GM04504 (cell line): ENCODE measurements at regions not wholly inside any gene's neighbourhood (a gene's known extent, or its start where the extent isn't known, plus 50 kb on each side); places are given as distances from the start of the nearest gene placed in this dataset.

Experiments used
- DNase-seq: peaks from one replicate; pipeline ENCODE4 v3.0.0-alpha.2; 2012; ENCODE audit warnings: low read depth

DNA sequence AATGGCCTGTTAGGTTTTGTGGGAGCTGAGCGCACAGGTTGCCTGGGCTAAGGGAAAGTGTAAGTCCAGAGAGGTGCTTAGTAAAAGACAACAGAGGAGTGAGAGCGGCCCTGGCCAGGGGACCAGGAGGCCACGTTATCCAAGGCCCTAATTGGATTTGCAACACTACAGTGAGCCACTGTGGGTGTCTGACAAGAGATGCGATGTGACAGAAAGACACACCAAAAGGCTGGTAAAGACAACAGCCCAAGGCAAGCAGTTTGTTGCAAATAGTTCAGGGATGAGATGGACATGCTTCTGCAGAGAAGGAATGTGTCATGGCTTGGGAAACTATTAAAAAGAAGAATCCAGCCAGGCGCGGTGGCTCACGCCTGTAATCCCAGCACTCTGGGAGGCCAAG lies 162.7 kb upstream of the KIT start:
- no peak for DNase-seq

DNA sequence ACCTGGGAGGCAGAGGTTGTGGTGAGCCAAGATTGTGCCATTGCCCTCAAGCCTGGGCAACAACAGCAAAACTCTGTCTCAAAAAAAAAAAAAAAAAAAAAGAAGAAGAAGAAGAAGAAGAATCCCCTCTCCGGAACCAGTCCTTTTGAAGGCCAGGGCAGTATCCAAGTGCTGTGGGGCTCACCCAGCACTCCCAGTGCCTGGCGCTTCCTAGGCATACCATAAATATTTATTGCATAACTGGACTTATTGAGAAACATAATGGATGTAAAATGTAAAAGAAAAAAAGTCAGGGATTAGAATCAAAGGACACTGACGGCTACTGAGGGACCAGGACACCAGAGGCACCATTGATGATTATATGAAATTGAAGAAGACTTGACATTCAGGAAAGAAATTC lies 162.1 kb upstream of the KIT start:
- DNase-seq = no peak

DNA sequence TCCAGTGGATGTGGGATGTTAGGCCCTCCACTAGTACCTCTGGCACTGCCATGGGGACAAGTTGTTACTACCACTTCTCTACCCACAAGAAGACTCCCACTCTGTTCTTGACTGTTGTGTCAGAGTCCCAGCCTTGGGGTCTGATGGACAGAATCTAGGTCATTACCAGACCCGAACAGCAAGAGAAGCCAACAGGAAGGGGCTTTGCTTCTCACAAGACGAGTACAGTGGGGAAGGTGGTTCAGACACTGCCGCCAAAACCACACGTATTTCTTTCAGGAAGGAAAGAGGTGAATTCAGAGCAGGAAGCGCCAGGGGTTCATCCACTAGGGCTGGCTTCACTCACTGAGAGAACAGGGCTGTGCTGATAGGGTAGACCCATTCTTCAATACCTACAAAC lies 161.3 kb upstream of the KIT start:
- DNase-seq = no peak

DNA sequence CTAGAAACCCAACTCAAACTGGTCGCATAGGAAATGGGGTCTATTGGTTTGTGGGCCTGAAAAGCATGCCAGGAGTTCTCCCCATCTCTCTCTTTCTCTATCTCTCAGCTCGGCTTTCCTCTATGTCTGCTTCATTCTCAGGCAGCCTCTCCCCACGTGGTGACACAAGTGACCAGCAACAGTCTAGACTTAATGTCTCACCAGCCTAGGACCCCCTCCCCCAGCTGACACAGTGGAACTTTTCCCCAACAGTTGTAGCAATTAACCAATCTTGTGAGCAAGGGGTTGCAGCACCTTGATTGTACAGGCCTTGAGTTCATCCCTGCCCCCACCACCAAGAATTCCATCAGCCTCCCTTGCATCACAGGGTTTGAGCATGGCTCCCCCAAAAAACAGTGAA lies 159.8 kb upstream of the KIT start:
- DNase-seq = no peak

DNA sequence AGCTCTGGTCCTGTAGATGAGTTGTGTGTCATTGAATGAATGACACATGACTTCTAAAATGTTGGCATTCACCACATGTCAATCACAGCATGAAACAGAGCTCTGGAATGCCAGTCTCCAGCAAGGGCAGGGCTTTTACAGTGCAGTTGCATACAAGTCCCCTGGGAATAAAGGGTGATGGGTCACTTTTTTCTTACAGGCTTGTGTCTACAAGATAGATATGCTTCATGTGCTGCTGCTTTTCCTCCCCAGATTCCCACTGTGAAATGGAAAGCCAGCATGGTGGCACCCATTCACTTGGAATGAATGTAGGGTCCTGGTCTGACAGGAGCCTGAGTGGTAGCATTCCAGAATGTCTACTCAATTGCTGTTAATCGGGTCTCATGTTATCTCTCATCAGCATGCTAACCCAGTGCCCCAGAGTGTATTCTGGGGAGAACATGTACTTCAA lies 159.1 kb upstream of the KIT start:
- DNase-seq = no peak

DNA sequence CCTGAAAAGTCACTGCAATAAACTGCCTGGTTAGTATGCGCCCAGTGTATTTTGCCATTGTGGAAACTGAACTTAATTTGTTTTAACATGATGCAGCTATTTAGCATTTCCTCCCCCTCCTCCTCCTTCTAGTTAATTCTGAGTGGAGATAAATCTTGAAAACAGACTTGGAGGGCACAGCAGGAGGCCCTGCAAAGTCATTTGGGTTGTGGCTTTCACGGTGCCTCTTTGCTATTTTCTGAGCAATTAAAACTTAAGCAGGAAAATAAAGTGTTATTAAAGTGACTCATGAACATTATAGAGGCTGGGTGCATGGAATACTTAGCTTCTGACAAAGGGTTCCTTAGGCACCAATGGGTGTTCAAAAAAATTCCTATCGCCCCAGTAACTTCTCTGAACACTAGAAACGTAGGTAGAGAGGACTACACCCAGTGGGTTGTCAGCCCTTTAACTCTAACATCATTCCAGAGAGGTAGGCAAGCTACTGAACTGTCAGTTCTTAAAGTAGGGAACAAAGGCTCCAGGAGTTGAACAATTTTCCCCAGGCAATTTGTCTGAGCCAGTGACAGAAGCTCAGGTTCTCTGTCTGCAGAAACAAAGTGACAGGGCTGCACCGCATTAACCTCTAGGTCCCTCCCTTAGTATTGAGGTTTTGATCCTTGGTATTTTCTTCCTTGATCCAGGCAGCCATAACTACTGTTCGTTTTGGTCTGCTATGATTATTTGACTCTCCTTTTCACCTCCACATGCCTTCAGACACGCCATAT lies 158.3 kb upstream of the KIT start:
- peak; percentile 78 for DNase-seq

DNA sequence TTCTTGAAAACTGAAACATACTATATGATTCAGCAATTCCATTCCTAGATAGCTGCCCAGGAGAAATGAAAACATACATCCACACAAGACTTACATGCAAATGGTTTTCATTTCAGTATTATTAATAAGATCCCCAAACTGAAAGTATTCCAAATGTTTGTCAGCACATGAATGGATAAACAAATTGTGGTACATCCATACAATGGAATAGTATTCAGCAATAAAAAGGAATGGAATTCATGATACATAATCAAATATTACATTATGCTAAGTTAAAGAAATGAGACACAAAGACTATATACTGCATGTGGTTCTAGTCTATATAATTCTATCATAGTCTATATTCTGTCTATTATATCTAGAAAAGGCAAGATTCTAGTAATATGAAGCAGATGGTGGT lies 152.4 kb upstream of the KIT start:
- no peak for DNase-seq

DNA sequence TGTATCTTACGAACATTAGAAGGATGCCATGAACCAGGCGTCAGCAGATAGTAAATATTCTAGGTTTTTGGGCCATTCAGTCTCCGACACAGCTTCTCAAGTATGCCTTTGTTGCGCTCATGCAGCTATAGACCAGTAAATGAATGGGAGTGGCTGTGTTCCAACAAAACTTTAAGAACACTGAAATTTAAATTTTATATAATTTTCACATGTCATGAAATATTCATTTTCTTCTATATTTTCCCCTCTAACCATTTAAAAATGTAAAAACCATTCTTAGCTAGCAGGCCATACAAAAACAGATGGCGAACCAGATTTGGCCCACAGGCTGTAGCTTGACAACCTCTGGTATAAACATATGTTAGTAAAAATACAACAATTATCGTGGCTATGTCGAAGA lies 151.8 kb upstream of the KIT start:
- DNase-seq = no peak

DNA sequence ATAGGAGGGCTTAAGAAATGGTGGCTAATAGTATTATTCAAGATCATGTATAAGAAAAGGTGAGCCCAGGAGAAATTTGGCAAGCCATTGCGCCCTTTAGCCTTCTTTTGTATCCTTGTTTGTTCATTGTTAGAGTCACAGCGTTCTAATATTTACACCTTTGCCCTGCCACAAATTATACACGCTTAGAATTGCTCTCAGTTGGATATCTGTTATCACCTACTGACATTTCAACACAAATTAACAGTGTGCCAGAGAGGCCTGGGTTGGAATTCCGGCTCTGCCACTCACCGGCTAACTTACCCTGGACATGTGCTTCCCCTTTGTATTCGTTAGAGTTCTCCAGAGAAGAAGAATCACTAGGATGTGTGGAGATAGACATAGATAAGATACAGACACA lies 148.7 kb upstream of the KIT start:
- DNase-seq = no peak

DNA sequence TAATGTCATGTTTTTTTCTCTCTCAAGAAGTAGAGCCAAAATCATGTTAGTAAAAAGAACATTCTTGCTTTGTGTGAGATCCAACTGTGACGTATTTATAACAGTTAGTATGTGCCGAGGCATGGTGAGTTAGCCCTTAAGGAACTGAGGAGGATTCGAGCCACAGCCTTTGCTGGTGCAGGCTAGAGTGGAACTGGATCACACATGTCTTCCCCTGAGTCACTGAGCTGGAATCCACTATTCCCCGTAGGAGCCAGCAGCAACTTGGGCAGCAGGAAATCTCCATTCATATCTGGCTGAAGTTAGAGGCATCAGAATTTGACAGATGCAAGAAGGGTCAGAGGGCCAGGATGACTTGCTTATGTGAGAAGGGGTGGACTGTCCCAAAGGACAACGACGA lies 144.6 kb upstream of the KIT start:
- peak; percentile 85 for DNase-seq

DNA sequence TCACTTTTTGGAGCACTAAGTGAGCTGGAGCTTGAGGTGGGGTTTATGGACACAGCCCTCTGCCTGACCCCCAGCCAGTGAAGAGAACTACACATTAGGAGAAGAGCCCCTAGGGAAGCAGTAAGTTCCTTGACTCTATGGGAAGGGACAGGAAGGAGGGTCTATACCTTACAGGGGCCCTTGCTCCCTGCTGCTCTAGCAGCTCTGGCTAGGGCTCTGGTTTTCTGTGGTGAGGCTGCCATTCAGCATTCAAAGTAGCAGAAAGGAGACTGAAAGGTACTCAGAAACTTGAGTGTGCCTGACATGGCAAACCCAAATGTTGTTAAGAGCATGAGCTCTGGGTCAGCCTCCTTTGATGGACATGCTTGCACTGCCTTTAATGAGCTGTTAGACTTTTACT lies 144.0 kb upstream of the KIT start:
- no peak for DNase-seq

DNA sequence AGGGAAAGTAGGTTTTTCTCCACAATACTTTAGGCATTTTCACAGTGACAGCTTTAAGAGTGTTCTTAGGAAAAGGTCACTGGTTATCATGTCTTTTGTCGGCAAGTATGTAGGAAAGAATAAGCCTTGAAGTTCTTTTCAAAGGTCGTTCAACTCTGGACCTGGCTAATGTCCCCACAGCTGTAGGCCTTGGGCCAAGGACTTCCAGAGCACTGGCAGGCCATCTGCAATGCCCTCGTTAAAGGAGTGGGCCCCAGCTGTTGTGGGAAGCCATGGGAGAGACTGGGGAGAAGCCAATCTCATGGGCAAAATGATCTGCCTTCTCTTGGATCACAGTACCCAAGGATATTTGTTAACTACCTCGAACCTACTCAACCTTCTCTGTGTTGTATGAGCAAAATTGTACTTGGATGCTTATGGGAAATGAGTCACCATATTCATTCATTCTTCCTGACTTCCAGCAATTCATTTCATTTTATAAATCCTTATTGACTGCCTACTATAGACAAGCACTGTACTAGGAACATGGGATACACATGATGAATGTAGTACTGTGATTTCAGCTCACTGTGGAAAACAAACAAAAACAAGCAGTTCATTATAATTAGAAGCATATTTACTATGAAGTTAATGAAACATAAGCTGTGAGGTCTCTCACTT lies 141.1 kb upstream of the KIT start:
- no peak for DNase-seq

DNA sequence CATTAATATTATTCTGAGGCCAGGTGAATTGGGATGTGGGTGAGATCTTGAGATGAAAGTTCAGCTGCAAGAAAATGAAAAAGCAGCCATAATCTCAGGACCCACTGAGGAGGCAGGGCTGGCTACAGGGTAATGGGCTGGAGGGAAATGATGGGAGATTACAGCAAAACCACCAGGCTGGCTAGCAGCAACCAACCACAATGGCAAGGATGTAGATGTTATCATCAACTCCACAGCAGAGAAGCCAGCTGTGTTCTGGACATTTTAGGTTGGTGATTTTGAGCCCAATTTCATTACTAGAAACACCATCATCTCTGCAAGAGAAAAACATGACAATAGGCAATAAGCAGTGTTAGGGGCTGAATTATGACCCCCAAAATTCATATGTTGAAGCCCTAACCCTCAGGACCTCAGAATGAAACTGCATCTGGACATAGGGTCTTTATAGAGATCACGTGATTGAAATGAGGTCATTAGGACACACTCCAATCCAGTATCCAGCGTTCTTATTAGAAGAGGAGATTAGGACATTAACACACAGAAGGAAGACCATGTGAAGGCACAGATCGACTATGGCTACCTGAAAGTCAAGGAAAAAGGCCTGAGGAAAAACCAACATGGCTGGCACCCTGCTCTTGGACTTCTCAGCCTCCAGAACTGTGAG lies 139.8 kb upstream of the KIT start:
- DNase-seq = no peak

DNA sequence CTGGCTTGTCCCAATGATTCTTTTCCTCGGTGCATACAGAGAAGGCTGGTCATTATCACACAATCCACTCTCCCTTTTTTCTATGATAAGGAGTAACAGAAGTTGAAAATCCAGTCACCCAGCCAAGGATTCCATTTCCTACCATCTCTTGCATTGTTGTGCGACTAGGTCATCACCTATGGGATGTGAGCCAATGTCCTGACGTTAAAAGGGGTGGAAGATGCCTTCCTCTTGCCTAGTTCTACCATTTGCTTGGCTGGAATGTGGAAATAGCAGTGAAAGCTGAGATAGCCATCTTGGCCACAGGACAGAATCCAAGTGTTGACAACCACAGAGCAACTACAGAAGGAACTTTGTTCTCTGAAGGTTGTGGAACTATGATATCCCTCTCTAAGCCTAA lies 132.2 kb upstream of the KIT start:
- DNase-seq = peak; percentile 85

DNA sequence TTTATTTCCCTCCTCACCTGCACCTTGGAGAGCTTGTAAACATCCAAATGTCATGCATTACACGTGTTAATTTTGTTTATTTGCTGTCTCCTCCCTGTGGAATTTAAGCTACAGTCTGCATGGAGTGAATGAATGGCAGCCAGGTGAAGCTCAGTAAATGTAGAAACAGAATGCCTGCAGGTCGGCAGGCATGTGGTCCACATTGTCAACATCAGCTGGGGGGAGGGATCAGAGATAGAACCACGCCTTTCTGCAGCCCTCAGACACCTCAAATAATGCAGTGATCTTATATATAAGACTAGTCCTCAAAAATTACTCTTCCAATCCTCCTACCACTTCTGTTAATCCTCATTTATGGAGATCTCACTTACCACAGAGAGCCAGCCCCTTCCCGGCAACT lies 131.2 kb upstream of the KIT start:
- no peak for DNase-seq

DNA sequence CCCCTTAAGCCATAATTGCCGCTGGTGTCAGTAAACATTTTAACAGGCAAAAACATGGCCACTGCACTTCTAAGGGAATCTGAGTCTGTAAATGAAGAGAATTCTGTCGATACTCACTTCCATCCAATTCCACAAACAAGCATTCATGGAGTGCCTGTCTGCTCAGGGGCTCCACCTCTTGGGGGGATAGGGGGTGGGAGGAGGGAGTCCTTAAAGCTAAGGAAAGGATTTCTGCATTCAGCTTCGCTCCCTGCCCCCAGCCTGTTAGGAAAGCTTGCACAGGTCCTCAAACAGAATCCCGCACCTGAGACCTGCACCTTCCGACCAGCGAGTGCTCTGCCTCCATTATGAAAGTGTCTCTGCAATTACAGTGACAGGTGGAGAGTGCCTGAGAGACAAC lies 130.2 kb upstream of the KIT start:
- DNase-seq = no peak

DNA sequence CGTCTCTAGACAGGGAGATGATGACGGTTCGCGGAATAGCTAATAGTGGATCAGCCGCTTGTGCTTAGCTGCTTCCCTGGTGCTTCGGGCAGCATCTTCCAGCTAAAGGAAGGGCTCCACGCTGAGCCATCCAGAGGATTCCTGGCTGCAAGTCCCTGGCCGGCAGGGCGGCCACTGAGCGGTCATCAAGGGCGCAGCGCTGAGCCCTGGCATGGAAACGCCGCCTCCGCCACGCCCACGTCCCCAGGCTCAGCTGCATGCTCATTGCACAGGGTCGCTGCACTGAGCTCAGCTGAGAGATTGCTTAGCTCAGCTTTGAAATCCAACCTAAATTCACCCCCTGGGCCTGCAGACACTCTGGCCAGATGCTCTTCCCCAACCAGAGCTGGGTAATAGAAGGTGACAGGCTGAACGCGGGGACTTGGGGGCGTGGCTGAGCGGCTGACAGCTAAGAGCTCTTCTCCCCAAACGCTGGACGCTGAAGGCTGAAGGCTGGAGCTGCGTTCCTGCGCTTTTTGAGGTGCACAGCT lies 118.2 kb upstream of the KIT start:
- DNase-seq = no peak

DNA sequence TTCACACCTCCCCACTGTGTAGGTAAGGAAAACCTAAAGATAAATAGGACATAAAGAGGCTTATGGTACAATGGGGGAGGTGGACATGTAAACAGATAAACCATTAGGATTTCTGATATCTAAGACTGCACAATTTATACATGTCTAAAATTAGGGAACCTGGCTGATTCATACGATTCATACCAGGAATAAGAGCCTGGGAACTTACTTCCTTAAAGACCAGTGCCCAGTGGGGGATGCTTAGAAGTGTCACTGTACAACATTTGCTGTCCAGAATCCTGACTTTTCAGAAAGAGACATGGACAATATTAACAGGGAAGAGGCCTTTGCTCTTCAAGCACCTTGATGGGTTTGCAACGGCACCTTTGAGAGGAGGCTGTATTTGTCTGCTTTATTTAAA lies 116.8 kb upstream of the KIT start:
- DNase-seq = no peak

DNA sequence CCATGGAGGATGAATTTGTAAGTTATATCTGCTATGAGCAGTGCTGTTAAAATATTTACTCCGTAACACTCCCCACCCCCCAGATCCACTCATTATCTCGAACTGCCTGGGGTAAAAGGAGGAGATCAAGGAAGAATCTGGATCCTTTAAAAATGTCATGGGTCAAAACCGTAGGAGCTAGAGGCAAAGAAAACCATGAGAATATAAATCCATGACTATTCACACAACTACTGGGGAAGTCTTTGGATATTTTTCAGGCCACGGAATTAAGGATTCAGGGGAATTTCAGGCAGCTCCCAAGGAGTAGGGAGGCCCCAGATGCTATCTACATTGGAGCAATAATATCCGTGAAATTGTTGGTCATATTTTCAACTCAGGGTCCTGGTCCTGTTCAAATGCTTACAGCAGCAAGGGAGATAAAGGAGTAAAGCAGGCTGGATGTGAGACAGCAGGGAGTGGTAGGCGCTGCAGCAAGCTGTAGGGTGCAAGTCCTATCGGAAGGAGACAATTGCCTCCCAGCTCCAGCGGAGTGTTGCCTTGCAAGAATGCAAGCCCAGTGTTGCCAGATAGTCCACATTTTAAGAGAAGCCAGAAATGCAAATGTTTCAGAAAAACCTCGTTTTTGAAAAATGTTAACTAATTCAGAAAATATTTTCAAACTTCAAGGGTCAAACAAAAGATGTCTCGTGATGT lies 116.2 kb upstream of the KIT start:
- no peak for DNase-seq

DNA sequence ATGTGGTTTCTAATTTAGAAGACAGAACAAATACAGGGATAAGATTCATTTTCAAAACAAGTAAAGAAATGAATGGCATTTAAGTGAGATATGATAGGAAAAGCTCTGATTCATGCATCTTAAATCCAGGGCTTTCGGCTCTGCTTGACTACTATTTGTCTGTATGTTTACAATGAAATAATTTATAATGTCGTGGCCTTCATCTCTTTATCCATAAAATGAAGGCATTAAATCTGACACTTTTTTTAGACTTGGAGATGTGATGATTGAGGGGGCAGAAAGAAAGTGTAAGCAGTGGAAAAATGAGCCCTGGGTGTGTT lies 115.7 kb upstream of the KIT start:
- DNase-seq = no peak

DNA sequence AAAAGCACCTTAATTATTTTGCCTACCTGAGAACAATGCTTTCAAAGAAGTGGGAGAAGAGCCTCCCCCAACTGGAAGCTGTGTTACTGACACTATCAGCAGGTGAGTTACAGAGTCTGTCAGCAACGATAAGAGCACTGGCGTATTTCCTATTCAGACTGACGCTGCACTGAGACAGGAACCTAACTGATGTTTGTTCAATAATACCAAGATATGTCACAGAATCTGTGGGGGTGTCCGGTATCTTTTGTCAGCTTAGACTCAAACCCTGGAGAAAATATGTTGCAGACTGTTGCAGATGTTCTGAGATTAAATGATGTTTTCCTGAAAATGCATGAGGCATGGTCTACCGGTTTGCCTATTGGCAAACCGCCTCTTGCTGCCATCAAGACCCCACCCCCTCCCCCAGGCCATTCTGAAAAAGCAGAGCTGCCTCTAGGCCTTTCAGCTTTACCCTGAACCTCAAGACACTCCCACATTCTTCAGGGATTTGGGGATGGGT lies 115.2 kb upstream of the KIT start:
- no peak for DNase-seq

DNA sequence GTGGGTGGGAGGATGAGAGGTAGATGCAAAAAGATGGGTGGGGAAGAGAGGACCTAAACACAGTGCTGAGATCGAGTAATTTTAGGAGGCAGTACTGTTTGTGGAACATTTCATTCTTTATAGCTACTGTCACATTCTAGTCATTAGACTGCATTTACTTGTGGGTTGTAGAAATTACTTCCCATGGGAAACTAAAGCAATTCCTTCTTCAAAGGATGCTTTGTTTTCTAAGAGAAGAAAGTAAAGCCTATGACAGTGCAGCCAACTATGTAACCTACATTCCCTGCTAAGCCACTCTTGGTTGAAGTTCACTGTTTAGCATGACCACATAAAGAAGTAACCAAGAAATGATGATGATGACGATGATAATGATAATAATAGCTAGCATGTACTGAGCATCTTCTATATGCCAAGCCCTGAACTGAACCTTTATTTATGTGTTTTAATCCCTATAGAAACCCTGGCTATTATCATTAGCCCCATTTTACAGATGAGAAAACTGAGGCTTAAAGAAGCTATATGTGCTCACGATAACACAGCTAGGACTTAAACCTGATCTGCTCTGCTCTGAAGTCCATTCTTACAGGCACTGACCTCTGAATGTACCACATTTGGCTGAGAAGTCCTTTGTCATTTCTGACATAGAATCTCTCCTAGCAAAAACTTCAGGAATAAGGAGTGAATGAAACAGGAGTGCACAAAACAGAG lies 114.5 kb upstream of the KIT start:
- DNase-seq = peak; percentile 83
